Liver (tissue), 3 donors: ENCODE measurements at regions not wholly inside any gene's neighbourhood (a gene's known extent, or its start where the extent isn't known, plus 50 kb on each side); places are given as distances from the start of the nearest gene placed in this dataset.

Experiments used
- ATF3 ChIP-seq: IDR thresholded peaks from 2 replicates; pipeline ENCODE4 v1.6.1; 2016; ENCODE audit warnings: antibody characterized with exemption
- CTCF ChIP-seq: fragments of 150-350 bp; IDR thresholded peaks from 2 replicates; pipeline ENCODE4 v1.5.1; 2017; ENCODE audit warnings: improper control_type of control experiment, low read depth, low read length; ENCODE audit not compliant: missing input control
- TAF1 ChIP-seq: conservative IDR thresholded peaks from 2 replicates; pipeline ENCODE4 v1.6.1; 2016; ENCODE audit warnings: antibody characterized with exemption, mild to moderate bottlenecking
- donor health status: healthy.
- donor health status: healthy.

- TF ChIP-seq TAF1 (no peak), CTCF (no peak), ATF3 (no peak)
Observed at GRCh38 chr3:103495186-103495585, 1060.4 kb downstream of the ZPLD1 start.
